SU-DHL-6 (cell line): ENCODE measurements at regions not wholly inside any gene's neighbourhood (a gene's known extent, or its start where the extent isn't known, plus 50 kb on each side); places are given as distances from the start of the nearest gene placed in this dataset.
"Not testable (repeated sequence)": the region's sequence is repeated elsewhere in the genome, so short reads cannot be mapped to it uniquely, and the experiment has no call there.

Experiments used
- H2AFZ ChIP-seq: fragments of 200-600 bp; sonication (generic); 2 replicates; pipeline ENCODE4 v1.6.1; 2014; ENCODE audit warnings: low read depth, mild to moderate bottlenecking, moderate library complexity, mixed read lengths, antibody characterized with exemption, low read length; ENCODE audit not compliant: severe bottlenecking
- H3F3A ChIP-seq: fragments of 200-600 bp; shearing (Covaris generic); 2 replicates; pipeline ENCODE4 v1.6.0; 2016; ENCODE audit warnings: antibody characterized with exemption, mild to moderate bottlenecking; ENCODE audit not compliant: insufficient read depth
- H3K27ac ChIP-seq: fragments of 200-600 bp; sonication (generic); 2 replicates; pipeline ENCODE4 v1.5.1; 2016; ENCODE audit warnings: low read depth, mild to moderate bottlenecking, low read length, moderate library complexity, mixed read lengths
- H3K27me3 ChIP-seq: fragments of 200-600 bp; sonication (generic), shearing (Covaris generic); 2 replicates; pipeline ENCODE4 v1.6.0; 2014; ENCODE audit warnings: mild to moderate bottlenecking, low read length
- H3K36me3 ChIP-seq: fragments of 200-600 bp; sonication (generic); 2 replicates; pipeline ENCODE4 v1.6.1; 2014; ENCODE audit warnings: mild to moderate bottlenecking, low read length, mixed read lengths
- H3K4me2 ChIP-seq: fragments of 300-600, 200-600 bp; shearing (Covaris generic), sonication (generic); 2 replicates; pipeline ENCODE4 v1.6.0; 2014; ENCODE audit warnings: low read length, low read depth, mild to moderate bottlenecking; ENCODE audit not compliant: poor library complexity, severe bottlenecking
- H3K4me3 ChIP-seq: fragments of 200-600 bp; sonication (generic); 2 replicates; pipeline ENCODE4 v1.5.1; 2014; ENCODE audit warnings: antibody characterized with exemption, low read length, mild to moderate bottlenecking, mixed read lengths; ENCODE audit not compliant: insufficient read depth, poor library complexity, severe bottlenecking
- H3K79me2 ChIP-seq: fragments of 200-600 bp; sonication (generic); 2 replicates; pipeline ENCODE4 v1.6.1; 2014; ENCODE audit warnings: mild to moderate bottlenecking, low read length, moderate library complexity; ENCODE audit not compliant: insufficient read depth
- H3K9ac ChIP-seq: fragments of 200-600 bp; sonication (generic); 2 replicates; pipeline ENCODE4 v1.7.0; 2014; ENCODE audit warnings: mild to moderate bottlenecking, low read length
- H3K9me2 ChIP-seq: fragments of 200-600 bp; sonication (generic); replicated peaks from 2 replicates; pipeline ENCODE4 v1.6.1; 2014; ENCODE audit warnings: low read length; ENCODE audit not compliant: insufficient read depth
- H3K9me3 ChIP-seq: fragments of 200-600 bp; sonication (generic); 2 replicates; pipeline ENCODE4 v1.6.1; 2014; ENCODE audit warnings: low read length, mixed read lengths; ENCODE audit not compliant: insufficient read depth
- H4K20me1 ChIP-seq: fragments of 200-600 bp; sonication (generic); 2 replicates; pipeline ENCODE4 v1.6.1; 2014; ENCODE audit warnings: low read depth, mild to moderate bottlenecking, antibody characterized with exemption, low read length, moderate library complexity, mixed read lengths
- CTCF ChIP-seq: fragments of 200-600 bp; sonication (generic); IDR thresholded peaks from one replicate; pipeline ENCODE4 v1.5.1; 2017; ENCODE audit warnings: antibody characterized with exemption, mild to moderate bottlenecking, low read length, moderate library complexity; ENCODE audit not compliant: insufficient read depth, poor library complexity, severe bottlenecking
- EZH2phosphoT487 ChIP-seq: fragments of 200-600 bp; sonication (generic), shearing (Covaris generic); conservative IDR thresholded peaks from 2 replicates; pipeline ENCODE4 v1.6.1; 2018; ENCODE audit warnings: mild to moderate bottlenecking, antibody characterized with exemption, low read length, moderate library complexity, mixed read lengths

GRCh38 chr7:66505531-66506451 is 122.9 kb upstream of the KCTD7 start:
- TF ChIP-seq CTCF (no peak), EZH2phosphoT487 (no peak)
- H3F3A ChIP-seq, result no peaks in the 10 kb centered on the region
- H3K36me3 ChIP-seq, result no peaks in the 10 kb centered on the region
- no peak overlapping the region for H3K9ac ChIP-seq
- H4K20me1 ChIP-seq, result no peaks in the 10 kb centered on the region
- no peak overlapping the region for H2AFZ ChIP-seq
- H3K27me3 ChIP-seq, result no peaks in the 10 kb centered on the region
- H3K79me2 ChIP-seq, result no peaks in the 10 kb centered on the region
- no peaks in the 10 kb centered on the region for H3K9me3 ChIP-seq
- no peak overlapping the region for H3K27ac ChIP-seq
- H3K9me2 ChIP-seq, result no peaks in the 10 kb centered on the region
- no peak overlapping the region for H3K4me2 ChIP-seq
- no peak overlapping the region for H3K4me3 ChIP-seq

- not testable (repeated sequence) for H3F3A ChIP-seq, H3K4me2 ChIP-seq, H3K9ac ChIP-seq, H3K9me3 ChIP-seq, H2AFZ ChIP-seq, H4K20me1 ChIP-seq, H3K36me3 ChIP-seq, H3K27ac ChIP-seq, H3K79me2 ChIP-seq, H3K27me3 ChIP-seq, H3K4me3 ChIP-seq, H3K9me2 ChIP-seq
These were observed 122.0 kb upstream of the KCTD7 start for GRCh38 chr7:66506703-66507102.

- Histone ChIP-seq H3K27me3 (no peaks in the 10 kb centered on the region), H3K9me3 (no peaks in the 10 kb centered on the region), H3F3A (no peaks in the 10 kb centered on the region), H3K9ac (no peak overlapping the region), H3K4me3 (no peak overlapping the region), H3K4me2 (no peak overlapping the region), H2AFZ (no peak overlapping the region), H3K9me2 (no peaks in the 10 kb centered on the region), H3K36me3 (no peaks in the 10 kb centered on the region), H3K27ac (no peak overlapping the region), H4K20me1 (no peaks in the 10 kb centered on the region), H3K79me2 (no peaks in the 10 kb centered on the region)
- TF ChIP-seq CTCF, result no peak
- TF ChIP-seq EZH2phosphoT487, result no peak
These were observed 120.9 kb upstream of the KCTD7 start for GRCh38 chr7:66507764-66508296.

- H3K9ac ChIP-seq, result no peak overlapping the region
- no peaks in the 10 kb centered on the region for H3K27me3 ChIP-seq
- H2AFZ ChIP-seq, result no peak overlapping the region
- no peaks in the 10 kb centered on the region for H3F3A ChIP-seq
- H4K20me1 ChIP-seq, result no peaks in the 10 kb centered on the region
- H3K9me3 ChIP-seq, result no peaks in the 10 kb centered on the region
- no peaks in the 10 kb centered on the region for H3K79me2 ChIP-seq
- H3K9me2 ChIP-seq, result no peaks in the 10 kb centered on the region
- no peak for TF ChIP-seq CTCF
- no peak for TF ChIP-seq EZH2phosphoT487
- no peak overlapping the region for H3K4me3 ChIP-seq
- H3K4me2 ChIP-seq, result no peak overlapping the region
- no peak overlapping the region for H3K27ac ChIP-seq
- H3K36me3 ChIP-seq, result no peaks in the 10 kb centered on the region
These were observed 120.2 kb upstream of the KCTD7 start for GRCh38 chr7:66508431-66508830.
